Prostate gland (tissue), 2 donors: ENCODE measurements at regions not wholly inside any gene's neighbourhood (a gene's known extent, or its start where the extent isn't known, plus 50 kb on each side); places are given as distances from the start of the nearest gene placed in this dataset.

Source experiments
- DNase-seq: peaks from one replicate; pipeline ENCODE4 v3.0.0-alpha.2; 2019; ENCODE audit warnings: low spot score
- H3K27ac ChIP-seq, 2 donors: fragments of 200-600 bp; sonication (generic); 2 replicates each; pipeline ENCODE4 v1.5.1; 2017 to 2019
- H3K27me3 ChIP-seq: fragments of 200-600 bp; sonication (generic); replicated peaks from 2 replicates; pipeline ENCODE4 v1.5.1; 2019; ENCODE audit not compliant: insufficient read depth
- H3K36me3 ChIP-seq, 2 donors: fragments of 200-600 bp; sonication (generic); 1 replicate in 1 of 2; 2 replicates in 1 of 2; pipeline versions ENCODE4 v1.5.1 to v1.8.1; 2017 to 2019
- H3K4me1 ChIP-seq: fragments of 200-600 bp; sonication (generic); replicated peaks from 2 replicates; pipeline ENCODE4 v1.5.1; 2019
- H3K4me3 ChIP-seq, 2 donors: fragments of 200-600 bp; sonication (generic); 2 replicates each; pipeline ENCODE4 v1.5.1; 2017 to 2019
- H3K9me3 ChIP-seq: fragments of 200-600 bp; sonication (generic); 2 replicates; pipeline ENCODE4 v1.5.1; 2017
- POLR2A ChIP-seq: fragments of 450-650 bp; IDR thresholded peaks from one replicate; pipeline ENCODE4 v1.6.1; 2016; ENCODE audit warnings: antibody characterized with exemption, mild to moderate bottlenecking
- POLR2AphosphoS5 ChIP-seq: sonication (generic); formaldehyde crosslinking; IDR thresholded peaks from one replicate; pipeline ENCODE4 v1.6.1; 2017; ENCODE audit warnings: antibody characterized with exemption
- WGBS: methylation state at CpG from one replicate; pipeline ENCODE4 v1.1.5; 2018; 5-methylcytosine and 5-hydroxymethylcytosine counted together
- intact Hi-C: fragments of 100-400 bp; cut with DNase I; formaldehyde crosslinking; loops from one replicate; pipeline ENCODE4 v1.14.2; 2022
- TF ChIP-seq, protein P1 (sequence below), 4 experiments: fragments of 200-600 bp in 2 of 4; fragments of 450-650 bp in 2 of 4; sonication (generic) in 2 of 4; IDR thresholded peaks; 1 replicate in 3 of 4; 2 replicates in 1 of 4; pipeline ENCODE4 v1.5.1; 2016 to 2019; ENCODE audit warnings: antibody characterized with exemption in 4 of 4, mild to moderate bottlenecking in 2 of 4, moderate library complexity in 2 of 4

DNA sequence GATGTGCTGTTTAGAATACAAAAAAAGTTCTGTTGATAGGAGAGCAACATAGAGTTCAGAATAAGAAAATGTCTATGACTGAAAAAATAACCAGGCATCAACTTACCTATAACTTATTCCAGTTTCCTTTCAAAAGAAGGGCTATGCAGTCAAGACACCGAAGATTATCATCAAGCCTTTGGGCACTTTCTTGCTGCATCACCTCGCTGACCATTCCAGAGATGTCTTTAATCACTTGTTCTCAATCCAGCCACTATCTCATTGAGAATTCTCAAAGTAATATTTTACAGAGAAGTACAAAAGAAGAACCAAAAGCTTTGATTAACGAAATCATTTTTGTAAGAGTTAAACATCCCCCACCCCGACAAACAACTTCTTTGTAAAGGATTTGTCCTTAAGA is 198.3 kb upstream of the P2RY1 start:
- H3K4me1 ChIP-seq, result no peaks in the 10 kb centered on the region
- H3K9me3 ChIP-seq, result no peaks in the 10 kb centered on the region
- DNase-seq, result no peak
- TF ChIP-seq, protein P1, sequence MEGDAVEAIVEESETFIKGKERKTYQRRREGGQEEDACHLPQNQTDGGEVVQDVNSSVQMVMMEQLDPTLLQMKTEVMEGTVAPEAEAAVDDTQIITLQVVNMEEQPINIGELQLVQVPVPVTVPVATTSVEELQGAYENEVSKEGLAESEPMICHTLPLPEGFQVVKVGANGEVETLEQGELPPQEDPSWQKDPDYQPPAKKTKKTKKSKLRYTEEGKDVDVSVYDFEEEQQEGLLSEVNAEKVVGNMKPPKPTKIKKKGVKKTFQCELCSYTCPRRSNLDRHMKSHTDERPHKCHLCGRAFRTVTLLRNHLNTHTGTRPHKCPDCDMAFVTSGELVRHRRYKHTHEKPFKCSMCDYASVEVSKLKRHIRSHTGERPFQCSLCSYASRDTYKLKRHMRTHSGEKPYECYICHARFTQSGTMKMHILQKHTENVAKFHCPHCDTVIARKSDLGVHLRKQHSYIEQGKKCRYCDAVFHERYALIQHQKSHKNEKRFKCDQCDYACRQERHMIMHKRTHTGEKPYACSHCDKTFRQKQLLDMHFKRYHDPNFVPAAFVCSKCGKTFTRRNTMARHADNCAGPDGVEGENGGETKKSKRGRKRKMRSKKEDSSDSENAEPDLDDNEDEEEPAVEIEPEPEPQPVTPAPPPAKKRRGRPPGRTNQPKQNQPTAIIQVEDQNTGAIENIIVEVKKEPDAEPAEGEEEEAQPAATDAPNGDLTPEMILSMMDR (IDR thresholded peaks at IDR 0.05), result no peak
- no peak for TF ChIP-seq POLR2AphosphoS5
- TF ChIP-seq POLR2A, result no peak
- no peak overlapping the region for H3K27ac ChIP-seq
- H3K36me3 ChIP-seq, result no peaks in the 10 kb centered on the region
- 85% methylated on average over 4 of the region's 4 CpGs for WGBS
- intact Hi-C loops, result no loop called here
- no peak overlapping the region for H3K4me3 ChIP-seq
- no peaks in the 10 kb centered on the region for H3K27me3 ChIP-seq

DNA sequence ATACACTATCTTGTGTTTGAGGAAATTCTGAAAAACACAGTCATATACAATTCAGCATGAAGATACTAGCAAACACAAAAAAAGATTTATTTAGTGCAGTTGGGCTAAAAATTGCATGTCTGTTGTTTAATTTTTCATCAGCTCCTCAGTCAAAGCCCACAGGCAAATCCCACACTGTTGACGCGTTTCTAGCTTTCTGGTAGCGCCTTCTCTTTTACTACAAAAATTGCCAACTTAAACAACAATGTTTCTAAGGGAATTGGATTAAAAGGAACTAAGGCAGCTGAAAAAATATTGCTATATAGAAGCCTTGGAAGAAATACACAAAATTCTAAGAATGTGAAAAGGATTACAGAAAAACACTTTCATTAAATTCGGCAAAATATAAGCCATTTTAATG is 196.7 kb upstream of the P2RY1 start:
- intact Hi-C loops, result no loop called here
- Histone ChIP-seq H3K36me3 (no peaks in the 10 kb centered on the region), H3K9me3 (no peaks in the 10 kb centered on the region), H3K4me3 (no peak overlapping the region), H3K27me3 (no peaks in the 10 kb centered on the region), H3K4me1 (no peaks in the 10 kb centered on the region), H3K27ac (peak overlapping the region in 1 of 2 donors; percentile 43)
- 59% methylated on average over 4 of the region's 4 CpGs for WGBS
- TF ChIP-seq POLR2A (no peak), POLR2AphosphoS5 (no peak)
- TF ChIP-seq, protein P1 (IDR thresholded peaks at IDR 0.05), result no peak
- no peak for DNase-seq

DNA sequence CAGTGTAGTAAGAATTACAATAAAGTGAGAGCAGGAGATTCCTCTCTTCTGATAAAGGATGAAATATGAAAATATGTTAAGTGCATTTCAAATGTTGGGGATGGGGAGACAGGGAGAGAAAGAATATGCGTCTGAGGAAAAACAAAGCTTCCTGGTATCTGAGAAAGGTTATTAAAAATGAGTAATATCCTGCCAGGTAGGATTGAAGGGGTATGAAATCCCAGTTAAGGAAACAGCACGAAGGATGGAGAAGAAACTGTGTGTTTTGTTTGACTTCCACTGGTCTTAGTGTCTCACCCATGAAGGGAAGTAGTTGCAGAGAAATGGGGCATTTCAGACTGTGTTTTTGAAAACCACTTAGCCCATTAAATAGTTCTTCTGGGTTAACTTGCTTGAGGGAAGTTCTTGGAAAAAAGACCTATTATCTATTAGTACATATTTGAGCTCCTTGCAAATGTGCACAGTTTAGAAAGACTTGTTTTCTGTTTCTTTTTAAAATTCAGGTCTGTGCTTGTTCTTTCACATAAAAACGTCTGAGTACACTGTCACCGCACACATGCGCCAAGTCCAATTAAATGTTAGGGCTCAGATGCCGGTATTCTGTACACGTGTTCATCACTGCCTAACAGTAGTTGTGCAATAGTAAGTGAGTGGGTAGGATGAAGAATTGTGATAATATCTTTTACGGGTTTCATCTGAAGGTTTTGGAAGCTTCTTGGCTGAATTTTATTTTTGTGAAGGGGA is 196.1 kb upstream of the P2RY1 start:
- intact Hi-C loops, result no loop called here
- TF ChIP-seq, protein P1 (IDR thresholded peaks at IDR 0.05), result no peak
- TF ChIP-seq POLR2A (no peak), POLR2AphosphoS5 (peak; percentile 93)
- no peaks in the 10 kb centered on the region for H3K9me3 ChIP-seq
- WGBS, result 19% methylated on average over 8 of the region's 8 CpGs
- peak; percentile 84 for DNase-seq
- no peaks in the 10 kb centered on the region for H3K27me3 ChIP-seq
- no peaks in the 10 kb centered on the region for H3K36me3 ChIP-seq
- H3K4me3 ChIP-seq, result no peak overlapping the region
- H3K27ac ChIP-seq, result peak overlapping the region; percentile 5 to 43
- H3K4me1 ChIP-seq, result no peaks in the 10 kb centered on the region

DNA sequence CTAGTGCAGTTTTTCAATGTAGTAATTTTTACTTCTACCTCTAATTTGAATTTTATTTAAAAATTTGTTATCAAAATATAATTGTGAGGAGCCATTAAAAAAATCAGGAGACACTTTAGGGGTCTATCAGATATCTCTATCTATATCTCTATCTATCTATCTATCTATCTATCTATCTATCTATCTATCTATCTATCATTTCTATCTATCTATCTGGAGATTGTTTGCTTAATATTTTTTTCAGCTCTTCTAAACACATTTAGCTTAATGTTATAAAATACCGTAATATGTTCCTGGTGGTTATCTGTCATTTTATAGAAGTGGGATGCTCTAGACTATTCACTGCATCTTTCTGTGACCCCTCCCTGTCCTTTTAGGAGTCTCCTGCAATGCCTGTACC is 193.7 kb upstream of the P2RY1 start:
- H3K27ac ChIP-seq, result no peak overlapping the region
- TF ChIP-seq, protein P1 (IDR thresholded peaks at IDR 0.05), result no peak
- TF ChIP-seq POLR2AphosphoS5 (no peak), POLR2A (no peak)
- intact Hi-C loops, result no loop called here
- 95% methylated on average over 1 of the region's 1 CpG for WGBS
- H3K4me3 ChIP-seq, result no peak overlapping the region
- DNase-seq, result no peak
- H3K9me3 ChIP-seq, result no peaks in the 10 kb centered on the region
- H3K36me3 ChIP-seq, result no peaks in the 10 kb centered on the region
- H3K4me1 ChIP-seq, result no peaks in the 10 kb centered on the region
- H3K27me3 ChIP-seq, result no peaks in the 10 kb centered on the region

DNA sequence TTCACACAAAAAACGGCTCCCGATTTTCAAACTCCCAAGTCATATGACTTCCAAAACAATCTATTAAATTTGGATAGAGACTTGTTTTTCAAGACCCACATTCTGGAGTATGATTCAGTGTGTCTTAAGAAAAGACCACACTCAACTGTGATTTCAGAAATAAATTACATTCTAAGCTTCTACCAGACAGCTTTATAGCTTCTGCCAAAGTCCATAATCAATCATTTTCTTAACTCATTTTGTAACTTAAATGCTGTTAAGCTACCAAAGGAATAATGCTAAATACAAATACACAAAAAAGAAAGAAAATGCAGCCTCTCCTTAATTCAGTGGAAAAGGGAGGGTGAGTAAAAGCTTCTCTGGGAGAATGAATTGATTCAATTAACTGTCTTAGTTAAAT is 192.3 kb upstream of the P2RY1 start:
- TF ChIP-seq, protein P1 (IDR thresholded peaks at IDR 0.05), result no peak
- no peak for TF ChIP-seq POLR2AphosphoS5
- TF ChIP-seq POLR2A, result no peak
- Histone ChIP-seq H3K4me1 (no peaks in the 10 kb centered on the region), H3K27ac (no peak overlapping the region), H3K9me3 (no peaks in the 10 kb centered on the region), H3K36me3 (no peaks in the 10 kb centered on the region), H3K27me3 (no peaks in the 10 kb centered on the region), H3K4me3 (no peak overlapping the region)
- no peak for DNase-seq
- 92% methylated on average over 2 of the region's 2 CpGs for WGBS
- intact Hi-C loops, result no loop called here
